ENCODE measurements at regions not wholly inside any gene's neighbourhood (a gene's known extent, or its start where the extent isn't known, plus 50 kb on each side); places are given as distances from the start of the nearest gene placed in this dataset.

GRCh38 chr13:74847966-74848365, 634.0 kb downstream of the TBC1D4 start:
- H3K4me1 ChIP-seq (ENCODE audit: low read length), result no peaks in the 10 kb centered on the region
- no peaks in the 10 kb centered on the region for H3F3A ChIP-seq (ENCODE audit: insufficient read depth, low read length)
- no peaks in the 10 kb centered on the region for H4K20me1 ChIP-seq (ENCODE audit: insufficient read depth, low read length)
- H3K9ac ChIP-seq (ENCODE audit: low read length), result no peak overlapping the region
- no peaks in the 10 kb centered on the region for H3K9me3 ChIP-seq (replicated peaks; ENCODE audit: insufficient read depth, low read length)
- no peak overlapping the region for H2AFZ ChIP-seq (ENCODE audit: low read length)
- TF ChIP-seq, protein P1, sequence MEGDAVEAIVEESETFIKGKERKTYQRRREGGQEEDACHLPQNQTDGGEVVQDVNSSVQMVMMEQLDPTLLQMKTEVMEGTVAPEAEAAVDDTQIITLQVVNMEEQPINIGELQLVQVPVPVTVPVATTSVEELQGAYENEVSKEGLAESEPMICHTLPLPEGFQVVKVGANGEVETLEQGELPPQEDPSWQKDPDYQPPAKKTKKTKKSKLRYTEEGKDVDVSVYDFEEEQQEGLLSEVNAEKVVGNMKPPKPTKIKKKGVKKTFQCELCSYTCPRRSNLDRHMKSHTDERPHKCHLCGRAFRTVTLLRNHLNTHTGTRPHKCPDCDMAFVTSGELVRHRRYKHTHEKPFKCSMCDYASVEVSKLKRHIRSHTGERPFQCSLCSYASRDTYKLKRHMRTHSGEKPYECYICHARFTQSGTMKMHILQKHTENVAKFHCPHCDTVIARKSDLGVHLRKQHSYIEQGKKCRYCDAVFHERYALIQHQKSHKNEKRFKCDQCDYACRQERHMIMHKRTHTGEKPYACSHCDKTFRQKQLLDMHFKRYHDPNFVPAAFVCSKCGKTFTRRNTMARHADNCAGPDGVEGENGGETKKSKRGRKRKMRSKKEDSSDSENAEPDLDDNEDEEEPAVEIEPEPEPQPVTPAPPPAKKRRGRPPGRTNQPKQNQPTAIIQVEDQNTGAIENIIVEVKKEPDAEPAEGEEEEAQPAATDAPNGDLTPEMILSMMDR (IDR thresholded peaks at IDR 0.05; ENCODE audit: low read length), result no peak
- TF ChIP-seq EZH2 (optimal IDR thresholded peaks at IDR 0.05; ENCODE audit: low read depth, low read length), result no peak
- TF ChIP-seq EZH2phosphoT487 (IDR thresholded peaks at IDR 0.05; ENCODE audit: low read length), result no peak
- H3K4me3 ChIP-seq (ENCODE audit: low read length), result no peak overlapping the region
- H3K27me3 ChIP-seq (replicated peaks; ENCODE audit: insufficient read depth, low read length), result no peaks in the 10 kb centered on the region
- no peak overlapping the region for H3K4me2 ChIP-seq (ENCODE audit: low read depth, low read length)
- no peaks in the 10 kb centered on the region for H3K79me2 ChIP-seq (ENCODE audit: low read length)
- no peaks in the 10 kb centered on the region for H3K9me2 ChIP-seq (replicated peaks; ENCODE audit: insufficient read depth, low read length)
- H3K36me3 ChIP-seq (replicated peaks; ENCODE audit: insufficient read depth, low read length), result no peaks in the 10 kb centered on the region
- DNase-seq, result no peak
- H3K27ac ChIP-seq (ENCODE audit: low read length), result no peak overlapping the region

- H3K9me2 ChIP-seq (replicated peaks; ENCODE audit: insufficient read depth, low read length), result no peaks in the 10 kb centered on the region
- DNase-seq, result no peak
- no peaks in the 10 kb centered on the region for H3K4me1 ChIP-seq (ENCODE audit: low read length)
- no peaks in the 10 kb centered on the region for H3K27me3 ChIP-seq (replicated peaks; ENCODE audit: insufficient read depth, low read length)
- no peak overlapping the region for H3K4me3 ChIP-seq (ENCODE audit: low read length)
- H3F3A ChIP-seq (ENCODE audit: insufficient read depth, low read length), result no peaks in the 10 kb centered on the region
- TF ChIP-seq, protein P1 (IDR thresholded peaks at IDR 0.05; ENCODE audit: low read length), result no peak
- H3K79me2 ChIP-seq (ENCODE audit: low read length), result no peaks in the 10 kb centered on the region
- no peak overlapping the region for H3K9ac ChIP-seq (ENCODE audit: low read length)
- no peaks in the 10 kb centered on the region for H4K20me1 ChIP-seq (ENCODE audit: insufficient read depth, low read length)
- no peaks in the 10 kb centered on the region for H3K36me3 ChIP-seq (replicated peaks; ENCODE audit: insufficient read depth, low read length)
- no peak overlapping the region for H3K4me2 ChIP-seq (ENCODE audit: low read depth, low read length)
- H3K9me3 ChIP-seq (replicated peaks; ENCODE audit: insufficient read depth, low read length), result no peaks in the 10 kb centered on the region
- H3K27ac ChIP-seq (ENCODE audit: low read length), result no peak overlapping the region
- no peak overlapping the region for H2AFZ ChIP-seq (ENCODE audit: low read length)
Observed at GRCh38 chr13:74845806-74846205, 636.2 kb downstream of the TBC1D4 start.

DNA sequence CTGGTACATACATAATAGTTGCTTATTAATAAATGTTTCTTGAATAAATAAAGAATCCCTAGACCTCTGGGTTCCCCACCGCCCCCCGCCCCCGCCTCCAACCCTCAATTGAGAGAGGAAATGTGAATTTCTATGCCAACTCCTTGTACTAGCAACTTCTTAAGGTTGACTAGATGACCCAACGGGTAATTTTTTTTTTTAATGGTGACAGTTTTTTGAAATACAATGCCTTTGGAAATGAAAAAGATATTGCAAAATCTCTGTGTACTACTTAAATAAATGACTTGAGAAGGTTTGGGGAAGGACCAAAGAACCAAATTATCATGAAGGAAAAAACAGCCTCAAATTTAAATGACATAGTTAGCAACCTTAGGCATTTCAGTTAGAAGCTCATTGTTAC, 640.3 kb downstream of the TBC1D4 start:
- Histone ChIP-seq H3K9me2 (replicated peaks; ENCODE audit: insufficient read depth, low read length) (no peaks in the 10 kb centered on the region), H3F3A (ENCODE audit: insufficient read depth, low read length) (no peaks in the 10 kb centered on the region)

More for the DNA sequence above, 640.3 kb downstream of the TBC1D4 start:
- Histone ChIP-seq H3K4me2 (ENCODE audit: low read depth, low read length) (no peak overlapping the region), H3K4me1 (ENCODE audit: low read length) (no peaks in the 10 kb centered on the region), H3K9me3 (replicated peaks; ENCODE audit: insufficient read depth, low read length) (no peaks in the 10 kb centered on the region), H2AFZ (ENCODE audit: low read length) (no peak overlapping the region), H3K36me3 (replicated peaks; ENCODE audit: insufficient read depth, low read length) (no peaks in the 10 kb centered on the region), H3K4me3 (ENCODE audit: low read length) (no peak overlapping the region), H3K27ac (ENCODE audit: low read length) (no peak overlapping the region), H3K79me2 (ENCODE audit: low read length) (no peaks in the 10 kb centered on the region), H3K9ac (ENCODE audit: low read length) (no peak overlapping the region), H4K20me1 (ENCODE audit: insufficient read depth, low read length) (no peaks in the 10 kb centered on the region), H3K27me3 (replicated peaks; ENCODE audit: insufficient read depth, low read length) (no peaks in the 10 kb centered on the region)
- no peak for DNase-seq
- TF ChIP-seq EZH2 (optimal IDR thresholded peaks at IDR 0.05; ENCODE audit: low read depth, low read length), result no peak
- TF ChIP-seq, protein P1 (IDR thresholded peaks at IDR 0.05; ENCODE audit: low read length), result no peak
- no peak for TF ChIP-seq EZH2phosphoT487 (IDR thresholded peaks at IDR 0.05; ENCODE audit: low read length)
